HepG2 (cell line): ENCODE measurements at regions not wholly inside any gene's neighbourhood (a gene's known extent, or its start where the extent isn't known, plus 50 kb on each side); places are given as distances from the start of the nearest gene placed in this dataset.

ENCODE experiments used
- ATAC-seq: fragments of 200-7000 bp; cut with Tn5 transposase; 3 replicates; pipeline ENCODE4 v1.9.1; 2020; ENCODE audit warnings: mild to moderate bottlenecking, moderate library complexity
- BruUV-seq: library from RNA; stranded (reverse); fragments of 400-500 nt; replicated peaks from 2 replicates; lab custom pipeline; 2021; lab: Mats Ljungman, UMichigan
- CTCF ChIA-PET: fragments of 300-600 bp; formaldehyde crosslinking; extraction: SDS; loops from one replicate; lab custom pipeline; 2021; ENCODE audit warnings: low total read pairs, inconsistent platforms, low intra/inter-chr PET ratio; lab: Yijun Ruan, JAX
- POLR2A ChIA-PET: fragments of 350-600 bp; sonication (Branson Sonifier 250); formaldehyde crosslinking; loops from one replicate; lab custom pipeline; 2020; ENCODE audit warnings: antibody characterized with exemption, inconsistent platforms; lab: Yijun Ruan, JAX
- DNase-seq: peaks from one replicate; pipeline ENCODE4 v3.0.0-alpha.2; 2015; ENCODE audit warnings: low spot score
- FAIRE-seq: peaks from 3 replicates; lab custom pipeline; 2011; peaks lifted over from hg19 to GRCh38; lab: Jason Lieb, UNC
- H2AFZ ChIP-seq: one replicate; pipeline ENCODE4 v1.6.1; 2011; ENCODE audit warnings: low read length, inconsistent platforms
- H3K27ac ChIP-seq: fragments of 300-600 bp; 3 replicates; pipeline ENCODE4 v1.8.0; 2011; ENCODE audit warnings: mixed run types, mild to moderate bottlenecking, mixed read lengths, low read length, inconsistent platforms; ENCODE audit not compliant: insufficient read depth; ENCODE audit errors: extremely low read length
- H3K27me3 ChIP-seq, 2 experiments: fragments of 200-600 bp in 1 of 2; 2 replicates in 1 of 2; 3 replicates in 1 of 2; pipeline versions ENCODE4 v1.6.0 to v1.8.0; 2011; ENCODE audit warnings: low read length in 2 of 2, mild to moderate bottlenecking in 2 of 2, moderate library complexity in 2 of 2, inconsistent platforms in 1 of 2; ENCODE audit not compliant: insufficient read depth in 2 of 2, control insufficient read depth in 1 of 2
- H3K36me3 ChIP-seq, 2 experiments: fragments of 200-600 bp in 1 of 2; replicated peaks in 1 of 2; 2 replicates in 1 of 2; 3 replicates in 1 of 2; pipeline versions ENCODE4 v1.5.1 to v1.8.0; 2011; ENCODE audit warnings: low read length in 2 of 2, inconsistent platforms in 1 of 2; ENCODE audit not compliant: insufficient read depth in 2 of 2, control insufficient read depth in 1 of 2
- H3K4me1 ChIP-seq: 2 replicates; pipeline ENCODE4 v1.5.1; 2012; ENCODE audit warnings: low read length, inconsistent platforms; ENCODE audit not compliant: insufficient read depth
- H3K4me2 ChIP-seq: 2 replicates; pipeline ENCODE4 v1.6.0; 2011; ENCODE audit warnings: low read depth, low read length, inconsistent platforms
- H3K4me3 ChIP-seq, 3 experiments: fragments of 200-600 bp in 1 of 3; sonication (generic), shearing (Covaris generic) in 1 of 3; replicated peaks in 1 of 3; 2 replicates each; pipeline ENCODE4 v1.5.1; 2011 to 2016; ENCODE audit warnings: low read length in 3 of 3, inconsistent platforms in 2 of 3, low read depth in 2 of 3, mild to moderate bottlenecking in 2 of 3, control low read depth in 1 of 3, mixed read lengths in 1 of 3; ENCODE audit not compliant: insufficient read depth in 1 of 3
- H3K79me2 ChIP-seq: one replicate; pipeline ENCODE4 v1.6.1; 2011; ENCODE audit warnings: low read length, inconsistent platforms; ENCODE audit not compliant: insufficient read depth
- H3K9ac ChIP-seq: 2 replicates; pipeline ENCODE4 v1.6.0; 2011; ENCODE audit warnings: mild to moderate bottlenecking, low read depth, low read length, inconsistent platforms; ENCODE audit not compliant: insufficient read depth
- H3K9me3 ChIP-seq: 2 replicates; pipeline ENCODE4 v1.5.1; 2012; ENCODE audit warnings: mild to moderate bottlenecking, low read length
- H4K20me1 ChIP-seq: 2 replicates; pipeline ENCODE4 v1.6.0; 2011; ENCODE audit warnings: inconsistent platforms, mild to moderate bottlenecking, low read length, moderate library complexity; ENCODE audit not compliant: insufficient read depth
- AGO2 ChIP-seq: fragments of 200-400 bp; formaldehyde crosslinking; optimal IDR thresholded peaks from 2 replicates; pipeline ENCODE3; 2017; ENCODE audit warnings: mild to moderate bottlenecking, low read depth, low read length, moderate library complexity
- ATF3 ChIP-seq: sonication (generic); formaldehyde crosslinking; IDR thresholded peaks from 2 replicates; pipeline ENCODE4 v1.4.0; 2020; ENCODE audit warnings: missing genetic modification reagents
- GMEB2 ChIP-seq: IDR thresholded peaks from 2 replicates; pipeline ENCODE4 v1.6.1; 2016; ENCODE audit warnings: missing biosample characterization, missing genetic modification reagents, low read depth
- HDAC1 ChIP-seq: sonication (generic); formaldehyde crosslinking; IDR thresholded peaks from 2 replicates; pipeline ENCODE4 v1.5.1; 2020; ENCODE audit warnings: mild to moderate bottlenecking, missing genetic modification reagents
- HHEX ChIP-seq: IDR thresholded peaks from 2 replicates; pipeline ENCODE4 v1.6.1; 2016; ENCODE audit warnings: control low read depth
- PAWR ChIP-seq: sonication (generic); formaldehyde crosslinking; IDR thresholded peaks from 2 replicates; pipeline ENCODE4 v1.4.0; 2020; ENCODE audit warnings: missing genetic modification reagents, mild to moderate bottlenecking, borderline replicate concordance
- PCBP2 ChIP-seq: fragments of 200-400 bp; formaldehyde crosslinking; optimal IDR thresholded peaks from 2 replicates; pipeline ENCODE3; 2018; ENCODE audit warnings: low read length, low read depth; ENCODE audit not compliant: poor library complexity, severe bottlenecking
- ZFP82 ChIP-seq: sonication (generic); formaldehyde crosslinking; IDR thresholded peaks from 2 replicates; pipeline ENCODE4 v1.5.1; 2020; ENCODE audit warnings: mild to moderate bottlenecking, missing genetic modification reagents, borderline replicate concordance
- ZMYM4 ChIP-seq: sonication (generic); formaldehyde crosslinking; IDR thresholded peaks from 2 replicates; pipeline ENCODE4 v1.8.1; 2023; ENCODE audit warnings: mild to moderate bottlenecking, missing genetic modification reagents
- ZNF251 ChIP-seq: sonication (generic); formaldehyde crosslinking; IDR thresholded peaks from 2 replicates; pipeline ENCODE4 v1.9.0; 2021; ENCODE audit warnings: mild to moderate bottlenecking, missing genetic modification reagents
- WGBS: methylation state at CpG from one replicate; pipeline ENCODE4 v1.1.6; 2017; ENCODE audit warnings: low lambda C conversion rate; 5-methylcytosine and 5-hydroxymethylcytosine counted together
- in situ Hi-C: cut with HindIII; loops from 2 replicates; pipeline ENCODE4 v1.10.0; 2017; ENCODE audit warnings: low pct_unique_long_range_greater_than_20kb; ENCODE audit not compliant: extremely low pct_ligation_motif_present
- intact Hi-C: fragments of 100-400 bp; cut with micrococcal nuclease; formaldehyde crosslinking; loops from one replicate; pipeline ENCODE4 v1.10.0; 2022; ENCODE audit not compliant: unreplicated experiment
- TF ChIP-seq, protein P1 (sequence below): IDR thresholded peaks from 2 replicates; pipeline ENCODE4 v1.6.1; 2016; ENCODE audit warnings: low read depth, control low read depth

- peaks cover 62% of the 10 kb centered on the region for H3K4me1 ChIP-seq
- no peaks in the 10 kb centered on the region for H3K79me2 ChIP-seq
- H2AFZ ChIP-seq, result no peak overlapping the region
- peak overlapping the region; percentile 47; the same call in 1 of the 2 replicates for H3K4me2 ChIP-seq
- TF ChIP-seq ZMYM4, result no peak
- no peak for TF ChIP-seq PAWR (CRISPR knock-in tag)
- TF ChIP-seq ATF3, result no peak
- no peak for TF ChIP-seq HDAC1 (CRISPR knock-in tag)
- no peak for TF ChIP-seq GMEB2 (CRISPR knock-in tag)
- TF ChIP-seq, protein P1, sequence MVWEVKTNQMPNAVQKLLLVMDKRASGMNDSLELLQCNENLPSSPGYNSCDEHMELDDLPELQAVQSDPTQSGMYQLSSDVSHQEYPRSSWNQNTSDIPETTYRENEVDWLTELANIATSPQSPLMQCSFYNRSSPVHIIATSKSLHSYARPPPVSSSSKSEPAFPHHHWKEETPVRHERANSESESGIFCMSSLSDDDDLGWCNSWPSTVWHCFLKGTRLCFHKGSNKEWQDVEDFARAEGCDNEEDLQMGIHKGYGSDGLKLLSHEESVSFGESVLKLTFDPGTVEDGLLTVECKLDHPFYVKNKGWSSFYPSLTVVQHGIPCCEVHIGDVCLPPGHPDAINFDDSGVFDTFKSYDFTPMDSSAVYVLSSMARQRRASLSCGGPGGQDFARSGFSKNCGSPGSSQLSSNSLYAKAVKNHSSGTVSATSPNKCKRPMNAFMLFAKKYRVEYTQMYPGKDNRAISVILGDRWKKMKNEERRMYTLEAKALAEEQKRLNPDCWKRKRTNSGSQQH (CRISPR knock-in tag), result no peak
- no peak for TF ChIP-seq ZFP82 (CRISPR knock-in tag)
- no peak for TF ChIP-seq PCBP2
- no peak for TF ChIP-seq ZNF251 (CRISPR knock-in tag)
- no peak for TF ChIP-seq AGO2
- no peak for TF ChIP-seq HHEX
- WGBS, result 86% methylated on average over 13 of the region's 13 CpGs
- H3K36me3 ChIP-seq, result no peaks in the 10 kb centered on the region
- no peak for DNase-seq
- no peak overlapping the region for H3K9ac ChIP-seq
- FAIRE-seq, result no peak
- POLR2A ChIA-PET, result interaction anchor here (1.3 kb wide), 1 partner anchor 69 kb away, joined by 3 read pairs; no protein-coding TSS in a partner anchor
- H4K20me1 ChIP-seq, result no peaks in the 10 kb centered on the region
- in situ Hi-C loops, result loop anchor here (5.0 kb wide), 1 partner anchor 78 kb away; no protein-coding TSS in a partner anchor
- H3K27ac ChIP-seq, result no peak overlapping the region
- no peak for ATAC-seq
- H3K9me3 ChIP-seq, result no peaks in the 10 kb centered on the region
- H3K27me3 ChIP-seq, result peaks cover 13 to 59% of the 10 kb centered on the region in 2 experiments; a peak in 4 of 5 replicates
- intact Hi-C loops, result no loop called here
- no peak overlapping the region for H3K4me3 ChIP-seq
- CTCF ChIA-PET, result interaction anchor here (1.9 kb wide), 2 partner anchors 26 to 82 kb away, joined by 5 to 6 read pairs; no protein-coding TSS in a partner anchor
- no TSS peak for BruUV-seq
These were observed 95.6 kb upstream of the FOXP4 start for GRCh38 chr6:41450581-41450980.
